H1 (cell line): ENCODE measurements at regions not wholly inside any gene's neighbourhood (a gene's known extent, or its start where the extent isn't known, plus 50 kb on each side); places are given as distances from the start of the nearest gene placed in this dataset.

ENCODE experiments used
- CTCF ChIA-PET: fragments of 300-600 bp; sonication (Branson Sonifier 250); formaldehyde crosslinking; loops from one replicate; lab custom pipeline; 2021; ENCODE audit not compliant: partially characterized antibody; lab: Charles Lee
- POLR2A ChIA-PET: fragments of 300-600 bp; sonication (Branson Sonifier 250); formaldehyde crosslinking; loops from one replicate; lab custom pipeline; 2021; ENCODE audit warnings: inconsistent platforms; ENCODE audit not compliant: partially characterized antibody; lab: Charles Lee
- DNase-seq, 2 experiments: peaks; one replicate each; pipeline versions ENCODE4 v3.0.0 to v3.0.0-alpha.2; 2010 to 2022; ENCODE audit warnings: low spot score in 2 of 2, low read depth in 1 of 2, mixed read lengths in 1 of 2
- FAIRE-seq: peaks from 2 replicates; lab custom pipeline; 2011; peaks lifted over from hg19 to GRCh38; lab: Jason Lieb, UNC
- H2AFZ ChIP-seq: 2 replicates; pipeline ENCODE4 v1.8.1; 2012; ENCODE audit warnings: low read length, inconsistent platforms
- H2AK5ac ChIP-seq: 2 replicates; pipeline ENCODE4 v1.6.1; 2013; ENCODE audit warnings: low read depth, low read length
- H2BK120ac ChIP-seq: replicated peaks from 2 replicates; pipeline ENCODE3; 2013; ENCODE audit warnings: low read depth, low read length, inconsistent platforms
- H2BK12ac ChIP-seq: 2 replicates; pipeline ENCODE4 v1.6.1; 2013; ENCODE audit warnings: low read depth, low read length
- H2BK15ac ChIP-seq: 2 replicates; pipeline ENCODE4 v1.6.1; 2013; ENCODE audit warnings: low read length
- H2BK20ac ChIP-seq: 2 replicates; pipeline ENCODE4 v1.6.1; 2013; ENCODE audit warnings: low read length
- H2BK5ac ChIP-seq: 2 replicates; pipeline ENCODE4 v1.6.1; 2013; ENCODE audit warnings: low read depth, low read length
- H3K14ac ChIP-seq: 2 replicates; pipeline ENCODE4 v1.6.1; 2013; ENCODE audit warnings: inconsistent platforms; ENCODE audit not compliant: insufficient read length
- H3K18ac ChIP-seq: 2 replicates; pipeline ENCODE4 v1.6.1; 2013; ENCODE audit warnings: low read length; ENCODE audit errors: extremely low read depth
- H3K23ac ChIP-seq: 2 replicates; pipeline ENCODE4 v1.6.1; 2013; ENCODE audit warnings: inconsistent platforms; ENCODE audit not compliant: insufficient read length
- H3K23me2 ChIP-seq: 2 replicates; pipeline ENCODE4 v1.6.1; 2013; ENCODE audit warnings: low read depth, low read length
- H3K27ac ChIP-seq: 2 replicates; pipeline ENCODE4 v1.6.1; 2011; ENCODE audit warnings: low read depth, low read length, inconsistent platforms
- H3K27me3 ChIP-seq, 4 experiments: replicated peaks in 1 of 4; 1 replicate in 1 of 4; 2 replicates in 3 of 4; pipeline versions ENCODE4 v1.6.1 to v1.8.1; 2011 to 2013; ENCODE audit warnings: low read length in 3 of 4, mild to moderate bottlenecking in 3 of 4, inconsistent platforms in 2 of 4, mixed read lengths in 2 of 4, moderate library complexity in 1 of 4; ENCODE audit not compliant: control insufficient read depth in 3 of 4, insufficient read depth in 3 of 4; ENCODE audit errors: extremely low read depth in 1 of 4
- H3K36me3 ChIP-seq, 4 experiments: 2 replicates each; pipeline versions ENCODE4 v1.6.1 to v1.8.1; 2011 to 2013; ENCODE audit warnings: mild to moderate bottlenecking in 4 of 4, low read length in 3 of 4, moderate library complexity in 2 of 4, control low read depth in 1 of 4, inconsistent platforms in 1 of 4; ENCODE audit not compliant: insufficient read depth in 4 of 4, control insufficient read depth in 2 of 4
- H3K4ac ChIP-seq: replicated peaks from 2 replicates; pipeline ENCODE3; 2013; ENCODE audit warnings: low read length, low read depth, mixed read lengths, inconsistent platforms; ENCODE audit not compliant: insufficient read length
- H3K4me1 ChIP-seq, 4 experiments: replicated peaks in 1 of 4; 1 replicate in 1 of 4; 2 replicates in 3 of 4; pipeline versions ENCODE4 v1.6.1 to v1.8.1; 2011 to 2013; ENCODE audit warnings: low read length in 3 of 4, inconsistent platforms in 2 of 4, mixed read lengths in 1 of 4; ENCODE audit not compliant: insufficient read depth in 4 of 4, control insufficient read depth in 3 of 4
- H3K4me2 ChIP-seq, 2 experiments: 2 replicates each; pipeline versions ENCODE4 v1.6.1 to v1.8.1; 2011 to 2013; ENCODE audit warnings: low read depth in 2 of 2, low read length in 2 of 2, control low read depth in 1 of 2, inconsistent platforms in 1 of 2, mild to moderate bottlenecking in 1 of 2; ENCODE audit not compliant: insufficient read depth in 1 of 2
- H3K4me3 ChIP-seq, 4 experiments: fragments of 200-600, 300-600 bp in 1 of 4; sonication (generic), shearing (Covaris generic), sonication (Bioruptor Twin) in 1 of 4; 2 replicates each; pipeline versions ENCODE4 v1.5.1 to v1.8.1; 2011 to 2016; ENCODE audit warnings: low read length in 4 of 4, low read depth in 3 of 4, control low read depth in 2 of 4, inconsistent platforms in 2 of 4, mild to moderate bottlenecking in 2 of 4, mixed read lengths in 1 of 4, moderate library complexity in 1 of 4; ENCODE audit not compliant: insufficient read depth in 2 of 4; ENCODE audit errors: extremely low read depth in 1 of 4
- H3K56ac ChIP-seq: replicated peaks from 2 replicates; pipeline ENCODE3; 2013; ENCODE audit warnings: low read depth, mild to moderate bottlenecking, mixed read lengths, low read length, inconsistent platforms; ENCODE audit not compliant: insufficient read length
- H3K79me1 ChIP-seq: 2 replicates; pipeline ENCODE4 v1.6.1; 2013; ENCODE audit warnings: low read depth, low read length, control low read depth
- H3K79me2 ChIP-seq, 2 experiments: 2 replicates each; pipeline versions ENCODE4 v1.6.1 to v1.8.1; 2012 to 2013; ENCODE audit warnings: low read length in 2 of 2, mild to moderate bottlenecking in 2 of 2, inconsistent platforms in 1 of 2; ENCODE audit not compliant: insufficient read depth in 2 of 2, control insufficient read depth in 1 of 2
- H3K9ac ChIP-seq, 4 experiments: replicated peaks in 1 of 4; 1 replicate in 1 of 4; 2 replicates in 3 of 4; pipeline versions ENCODE4 v1.6.1 to v1.8.1; 2011 to 2013; ENCODE audit warnings: low read depth in 3 of 4, low read length in 3 of 4, control low read depth in 2 of 4, mild to moderate bottlenecking in 2 of 4, moderate library complexity in 2 of 4, inconsistent platforms in 1 of 4; ENCODE audit errors: extremely low read depth in 1 of 4
- H3K9me3 ChIP-seq, 2 experiments: 2 replicates each; pipeline versions ENCODE4 v1.6.1 to v1.8.1; 2012 to 2013; ENCODE audit warnings: mild to moderate bottlenecking in 2 of 2, moderate library complexity in 2 of 2, control low read depth in 1 of 2, inconsistent platforms in 1 of 2, low read depth in 1 of 2, low read length in 1 of 2, mixed read lengths in 1 of 2; ENCODE audit not compliant: insufficient read depth in 2 of 2
- H4K20me1 ChIP-seq, 2 experiments: replicated peaks in 1 of 2; 2 replicates each; pipeline versions ENCODE3 to v1.8.1; 2011 to 2013; ENCODE audit warnings: inconsistent platforms in 2 of 2, low read length in 2 of 2, mild to moderate bottlenecking in 1 of 2; ENCODE audit not compliant: insufficient read depth in 2 of 2, control insufficient read depth in 1 of 2
- H4K5ac ChIP-seq: 2 replicates; pipeline ENCODE4 v1.6.1; 2013; ENCODE audit warnings: low read length, low read depth, mixed read lengths, inconsistent platforms; ENCODE audit not compliant: insufficient read length
- H4K8ac ChIP-seq: 2 replicates; pipeline ENCODE4 v1.8.0; 2013; ENCODE audit warnings: mild to moderate bottlenecking, moderate library complexity, low read length, inconsistent platforms; ENCODE audit not compliant: insufficient read depth; ENCODE audit errors: extremely low read depth
- H4K91ac ChIP-seq: replicated peaks from 2 replicates; pipeline ENCODE3; 2013; ENCODE audit warnings: low read length, mixed read lengths, inconsistent platforms; ENCODE audit not compliant: insufficient read length
- BRCA1 ChIP-seq: IDR thresholded peaks from 2 replicates; pipeline ENCODE4 v1.6.1; 2012; ENCODE audit warnings: low read depth, low read length, improper control_type of control experiment
- CHD2 ChIP-seq: IDR thresholded peaks from 2 replicates; pipeline ENCODE4 v1.6.1; 2012; ENCODE audit warnings: low read length, improper control_type of control experiment
- CTBP2 ChIP-seq: IDR thresholded peaks from 2 replicates; pipeline ENCODE4 v1.7.0; 2011; ENCODE audit warnings: borderline replicate concordance, mild to moderate bottlenecking, moderate library complexity, mixed read lengths, low read length; ENCODE audit not compliant: insufficient read depth, insufficient read length
- KDM1A ChIP-seq: fragments of 200-600, 300-600 bp; sonication (generic); IDR thresholded peaks from 2 replicates; pipeline ENCODE4 v1.7.1; 2016; ENCODE audit warnings: mild to moderate bottlenecking, low read length, borderline replicate concordance
- NRF1 ChIP-seq: IDR thresholded peaks from 2 replicates; pipeline ENCODE4 v1.6.1; 2011; ENCODE audit warnings: mild to moderate bottlenecking, low read depth, low read length, improper control_type of control experiment
- PHF8 ChIP-seq: fragments of 200-600 bp; sonication (generic); conservative IDR thresholded peaks from 2 replicates; pipeline ENCODE4 v1.7.1; 2012; ENCODE audit warnings: low read depth, mild to moderate bottlenecking, inconsistent platforms, low read length, moderate library complexity
- POU5F1 ChIP-seq: IDR thresholded peaks from 2 replicates; pipeline ENCODE4 v1.6.1; 2011; ENCODE audit warnings: low read depth, mild to moderate bottlenecking, low read length, moderate library complexity
- SAP30 ChIP-seq: fragments of 300-600 bp; sonication (generic); IDR thresholded peaks from 2 replicates; pipeline ENCODE4 v1.7.1; 2012; ENCODE audit warnings: low read length, moderate library complexity, mild to moderate bottlenecking, inconsistent platforms; ENCODE audit not compliant: insufficient read depth, insufficient replicate concordance
- SIRT6 ChIP-seq: IDR thresholded peaks from one replicate; pipeline ENCODE4 v1.7.1; 2012; ENCODE audit warnings: low read length, inconsistent platforms
- SP1 ChIP-seq: IDR thresholded peaks from 2 replicates; pipeline ENCODE4 v1.6.1; 2011; ENCODE audit warnings: low read depth, low read length
- SP4 ChIP-seq: IDR thresholded peaks from 2 replicates; pipeline ENCODE4 v1.6.1; 2012; ENCODE audit warnings: low read length, inconsistent platforms
- TAF7 ChIP-seq: optimal IDR thresholded peaks from 2 replicates; pipeline ENCODE3; 2011; ENCODE audit warnings: low read depth, mild to moderate bottlenecking, inconsistent platforms, low read length, moderate library complexity, borderline replicate concordance
- TCF12 ChIP-seq: IDR thresholded peaks from 2 replicates; pipeline ENCODE4 v1.6.1; 2011; ENCODE audit warnings: low read depth, mild to moderate bottlenecking, low read length
- USF2 ChIP-seq: IDR thresholded peaks from 2 replicates; pipeline ENCODE4 v1.6.1; 2011; ENCODE audit warnings: low read length, improper control_type of control experiment
- WGBS, 2 experiments: shearing (Covaris generic) in 1 of 2; methylation state at CpG; one replicate each; pipeline versions ENCODE4 v1.1.6 to v1.1.7; 2013 to 2015; ENCODE audit warnings: low lambda C conversion rate in 2 of 2, mixed read lengths in 2 of 2, inconsistent platforms in 1 of 2, low coverage in 1 of 2, missing lambda C conversion rate in 1 of 2; ENCODE audit not compliant: insufficient replicate concordance in 2 of 2, insufficient coverage in 1 of 2, insufficient read length in 1 of 2; ENCODE audit errors: extremely low coverage in 1 of 2, missing lambda C conversion rate in 1 of 2; 5-methylcytosine and 5-hydroxymethylcytosine counted together

GRCh38 chr1:221376286-221376685 is 365.6 kb downstream of the DUSP10 start:
- H3K9ac ChIP-seq = no peak overlapping the region
- no peak overlapping the region for H2BK20ac ChIP-seq
- H4K20me1 ChIP-seq = no peaks in the 10 kb centered on the region
- H3K27me3 ChIP-seq = no peaks in the 10 kb centered on the region
- no peak overlapping the region for H2AK5ac ChIP-seq
- no peak overlapping the region for H2BK12ac ChIP-seq
- H3K23me2 ChIP-seq = 0 out of 2 replicates have a peak, but pooled peaks cover 2% of the 10 kb centered on the region
- 96% methylated on average over 5 of the region's 5 CpGs; no CpG with 5 or more reads in 1 of the 2 experiments for WGBS, 2 experiments
- H4K91ac ChIP-seq = no peak overlapping the region
- ChIA-PET CTCF (no interaction called here), POLR2A (no interaction called here)
- no peaks in the 10 kb centered on the region for H3K79me2 ChIP-seq
- H3K9me3 ChIP-seq = no peaks in the 10 kb centered on the region
- FAIRE-seq (no peak), DNase-seq (no peak)
- no peak overlapping the region for H2AFZ ChIP-seq
- no peaks in the 10 kb centered on the region for H3K36me3 ChIP-seq
- H2BK15ac ChIP-seq = no peak overlapping the region
- no peak overlapping the region for H2BK5ac ChIP-seq
- H3K4me2 ChIP-seq = no peak overlapping the region
- no peak overlapping the region for H2BK120ac ChIP-seq
- H3K4me3 ChIP-seq = no peak overlapping the region
- H3K4me1 ChIP-seq = peaks cover 0 to under 1% (median under 1%) of the 10 kb centered on the region in 4 experiments; a peak in 2 of 7 replicates
- H3K14ac ChIP-seq = no peak overlapping the region
- H3K27ac ChIP-seq = no peak overlapping the region
- H3K18ac ChIP-seq = no peak overlapping the region
- H4K5ac ChIP-seq = no peak overlapping the region
- no peak overlapping the region for H3K4ac ChIP-seq
- H3K23ac ChIP-seq = no peak overlapping the region
- H3K56ac ChIP-seq = no peak overlapping the region
- no peak overlapping the region for H4K8ac ChIP-seq
- no peaks in the 10 kb centered on the region for H3K79me1 ChIP-seq
- TF ChIP-seq SIRT6 (no peak), POU5F1 (no peak), SP4 (no peak), TCF12 (no peak), SAP30 (no peak), USF2 (no peak), KDM1A (no peak), NRF1 (no peak), PHF8 (no peak), CTBP2 (no peak), BRCA1 (no peak), SP1 (no peak), TAF7 (no peak), CHD2 (no peak)
